B cell (primary cell): ENCODE measurements at regions not wholly inside any gene's neighbourhood (a gene's known extent, or its start where the extent isn't known, plus 50 kb on each side); places are given as distances from the start of the nearest gene placed in this dataset.

Source experiments
- ATAC-seq: fragments of 200-7000 bp; cut with Tn5 transposase; one replicate; pipeline ENCODE4 v1.10.0; 2021; ENCODE audit warnings: low read depth, mild to moderate bottlenecking, moderate number of reproducible peaks, moderate library complexity
- CTCF ChIA-PET: fragments of 350-600 bp; sonication (Branson Sonifier 250); formaldehyde crosslinking; loops from one replicate; lab custom pipeline; 2021; ENCODE audit warnings: antibody characterized with exemption, inconsistent platforms; lab: Charles Lee
- POLR2A ChIA-PET: fragments of 350-600 bp; sonication (Branson Sonifier 250); formaldehyde crosslinking; loops from one replicate; lab custom pipeline; 2021; ENCODE audit warnings: antibody characterized with exemption; lab: Charles Lee
- DNase-seq: peaks from one replicate; pipeline ENCODE4 v3.0.0; 2013
- H2AFZ ChIP-seq: 2 replicates; pipeline ENCODE4 v1.6.1; 2012; ENCODE audit warnings: mild to moderate bottlenecking, low read depth, low read length; ENCODE audit not compliant: insufficient read depth, poor library complexity, severe bottlenecking
- H3K27ac ChIP-seq, 2 donors: 1 replicate in 1 of 2; 2 replicates in 1 of 2; pipeline ENCODE4 v1.5.1; 2012 to 2013; ENCODE audit warnings: low read length in 2 of 2, mild to moderate bottlenecking in 2 of 2, moderate library complexity in 1 of 2
- H3K27me3 ChIP-seq, 4 experiments: fragments of 200-600 bp in 1 of 4; sonication (generic) in 1 of 4; replicated peaks in 1 of 4; 1 replicate in 2 of 4; 2 replicates in 2 of 4; pipeline versions ENCODE4 v1.6.1 to v1.7.0; 2013 to 2016; ENCODE audit warnings: low read length in 3 of 4, mild to moderate bottlenecking in 2 of 4, mixed read lengths in 1 of 4, moderate library complexity in 1 of 4; ENCODE audit not compliant: insufficient read depth in 4 of 4, control insufficient read depth in 3 of 4; ENCODE audit errors: control extremely low read depth in 1 of 4
- H3K36me3 ChIP-seq, 2 experiments: replicated peaks in 1 of 2; 1 replicate in 1 of 2; 2 replicates in 1 of 2; pipeline versions ENCODE4 v1.6.1 to v1.7.1; 2013; ENCODE audit warnings: low read length in 1 of 2; ENCODE audit not compliant: insufficient read depth in 2 of 2, control insufficient read depth in 1 of 2; ENCODE audit errors: control extremely low read depth in 1 of 2, extremely low read depth in 1 of 2
- H3K4me1 ChIP-seq, 2 donors: fragments of 200-600 bp in 1 of 2; sonication (generic) in 1 of 2; 1 replicate in 1 of 2; 2 replicates in 1 of 2; pipeline versions ENCODE4 v1.5.1 to v1.6.1; 2013 to 2017; ENCODE audit warnings: low read length in 2 of 2; ENCODE audit not compliant: control insufficient read depth in 2 of 2, insufficient read depth in 2 of 2
- H3K4me2 ChIP-seq: replicated peaks from 2 replicates; pipeline ENCODE3; 2012; ENCODE audit warnings: mild to moderate bottlenecking, low read depth, low read length; ENCODE audit not compliant: poor library complexity, severe bottlenecking
- H3K4me3 ChIP-seq, 5 experiments: fragments of 200-600 bp in 1 of 5; sonication (generic) in 1 of 5; 1 replicate in 3 of 5; 2 replicates in 2 of 5; pipeline versions ENCODE4 v1.5.1 to v1.7.0; 2011 to 2016; ENCODE audit warnings: low read length in 4 of 5, mild to moderate bottlenecking in 4 of 5, low read depth in 2 of 5, control low read depth in 1 of 5, moderate library complexity in 1 of 5; ENCODE audit not compliant: insufficient read depth in 1 of 5; ENCODE audit errors: control extremely low read depth in 1 of 5, extremely low read depth in 1 of 5
- H3K79me2 ChIP-seq: fragments of 200-600 bp; sonication (generic); one replicate; pipeline ENCODE4 v1.6.0; 2016; ENCODE audit warnings: low read length; ENCODE audit not compliant: control insufficient read depth, insufficient read depth
- H3K9ac ChIP-seq: fragments of 200-600 bp; sonication (generic); 2 replicates; pipeline ENCODE4 v1.6.1; 2017; ENCODE audit warnings: mild to moderate bottlenecking, low read length, moderate library complexity
- H3K9me3 ChIP-seq, 3 donors: one replicate each; pipeline versions ENCODE4 v1.6.1 to v1.7.1; 2013; ENCODE audit warnings: low read length in 2 of 3; ENCODE audit not compliant: control insufficient read depth in 2 of 3, insufficient read depth in 1 of 3; ENCODE audit errors: control extremely low read depth in 1 of 3
- H4K20me1 ChIP-seq: 2 replicates; pipeline ENCODE4 v1.6.0; 2012; ENCODE audit warnings: mild to moderate bottlenecking, low read length; ENCODE audit not compliant: insufficient read depth, control insufficient read depth, poor library complexity, severe bottlenecking
- H3K27ac Mint-ChIP-seq: one replicate; pipeline ENCODE4 v1.8.0; 2021; ENCODE audit warnings: mixed read lengths
- H3K27me3 Mint-ChIP-seq: one replicate; pipeline ENCODE4 v1.8.0; 2021; ENCODE audit warnings: mixed read lengths
- H3K4me1 Mint-ChIP-seq: one replicate; pipeline ENCODE4 v1.8.0; 2021; ENCODE audit warnings: mixed read lengths
- H3K4me3 Mint-ChIP-seq: one replicate; pipeline ENCODE4 v1.8.0; 2021; ENCODE audit warnings: mixed read lengths
- H3K9me3 Mint-ChIP-seq: one replicate; pipeline ENCODE4 v1.8.0; 2022; ENCODE audit warnings: mixed read lengths; ENCODE audit not compliant: insufficient read depth
- CTCF ChIP-seq: fragments of 200-600 bp; IDR thresholded peaks from one replicate; pipeline ENCODE4 v1.8.0; 2022; ENCODE audit warnings: antibody characterized with exemption, mild to moderate bottlenecking
- EZH2 ChIP-seq: IDR thresholded peaks from 2 replicates; pipeline ENCODE4 v1.6.1; 2012; ENCODE audit warnings: borderline replicate concordance, low read depth, mild to moderate bottlenecking, moderate library complexity, low read length; ENCODE audit not compliant: insufficient read depth, poor library complexity, severe bottlenecking
- WGBS: methylation state at CpG from one replicate; pipeline ENCODE4 v1.1.5; 2013; ENCODE audit warnings: missing lambda C conversion rate; ENCODE audit not compliant: insufficient coverage; 5-methylcytosine and 5-hydroxymethylcytosine counted together
- intact Hi-C: fragments of 100-400 bp; cut with micrococcal nuclease; formaldehyde crosslinking; loops from one replicate; pipeline ENCODE4 v1.10.0; 2022

DNA sequence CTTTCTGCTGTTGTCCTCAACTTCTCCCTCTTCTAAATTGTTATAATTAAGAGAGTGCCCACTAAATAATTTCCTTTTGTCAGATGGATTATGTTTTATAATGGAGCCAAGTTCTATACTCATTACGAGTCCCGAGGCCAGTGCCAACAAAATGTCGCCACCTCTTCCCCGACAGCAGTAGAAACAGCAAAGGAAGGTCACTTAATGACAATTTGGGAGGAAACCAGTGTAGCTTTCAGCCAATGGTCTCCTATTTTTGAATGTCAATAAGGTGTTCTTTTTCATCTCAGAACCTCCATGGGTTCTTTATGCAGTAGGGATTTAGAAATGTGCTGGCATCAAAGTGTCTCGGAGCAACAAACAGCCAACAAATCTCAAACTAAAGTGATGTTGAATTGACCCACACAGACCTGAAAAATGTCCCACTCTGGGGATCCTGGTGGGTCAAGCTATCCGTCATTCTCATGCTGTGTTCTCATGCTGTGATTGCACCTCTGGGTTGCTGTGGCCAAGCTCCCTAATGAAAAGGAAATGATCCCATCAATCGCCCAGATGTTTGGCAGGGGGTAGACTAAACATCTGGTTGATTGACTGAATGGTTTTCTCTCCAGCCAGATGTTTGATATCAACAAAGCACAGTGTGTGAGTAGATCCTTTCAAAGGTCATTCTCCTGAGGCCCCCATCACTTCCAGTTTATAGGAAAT, 291.9 kb downstream of the DMAC1 start:
- Histone ChIP-seq H3K27me3 (peaks cover 0 to 2% (median 0%) of the 10 kb centered on the region in 4 experiments), H4K20me1 (no peaks in the 10 kb centered on the region), H2AFZ (no peak overlapping the region), H3K4me3 (no peak overlapping the region), H3K27ac (no peak overlapping the region), H3K79me2 (no peaks in the 10 kb centered on the region), H3K4me2 (no peak overlapping the region), H3K4me1 (no peaks in the 10 kb centered on the region), H3K9me3 (no peaks in the 10 kb centered on the region), H3K9ac (no peak overlapping the region), H3K36me3 (no peaks in the 10 kb centered on the region)
- POLR2A ChIA-PET, result no interaction called here
- H3K4me3 Mint-ChIP-seq, result no peak overlapping the region
- CTCF ChIA-PET, result no interaction called here
- TF ChIP-seq EZH2 (no peak), CTCF (no peak)
- intact Hi-C loops, result no loop called here
- no peak for DNase-seq
- peaks cover 5% of the 10 kb centered on the region for H3K27me3 Mint-ChIP-seq
- no peak overlapping the region for H3K27ac Mint-ChIP-seq
- no peaks in the 10 kb centered on the region for H3K9me3 Mint-ChIP-seq
- no peaks in the 10 kb centered on the region for H3K4me1 Mint-ChIP-seq
- no peak for ATAC-seq
- 98% methylated on average over 6 of the region's 7 CpGs for WGBS

GRCh38 chr9:7507026-7507425, 292.6 kb downstream of the DMAC1 start:
- Mint-ChIP-seq H3K4me1 (no peaks in the 10 kb centered on the region), H3K27me3 (peaks cover 8% of the 10 kb centered on the region), H3K4me3 (no peak overlapping the region), H3K27ac (no peak overlapping the region), H3K9me3 (no peaks in the 10 kb centered on the region)
- TF ChIP-seq CTCF (no peak), EZH2 (no peak)
- no peaks in the 10 kb centered on the region for H3K4me1 ChIP-seq
- H3K9me3 ChIP-seq, result no peaks in the 10 kb centered on the region
- H3K27me3 ChIP-seq, result peaks cover 0 to 2% (median 0%) of the 10 kb centered on the region in 4 experiments
- H3K4me2 ChIP-seq, result no peak overlapping the region
- no peaks in the 10 kb centered on the region for H4K20me1 ChIP-seq
- H2AFZ ChIP-seq, result no peak overlapping the region
- no peaks in the 10 kb centered on the region for H3K36me3 ChIP-seq
- H3K79me2 ChIP-seq, result no peaks in the 10 kb centered on the region
- POLR2A ChIA-PET, result no interaction called here
- no peak overlapping the region for H3K27ac ChIP-seq
- WGBS, result no CpG with 5 or more reads among the region's 2 CpGs
- no peak overlapping the region for H3K4me3 ChIP-seq
- no peak overlapping the region for H3K9ac ChIP-seq
- ATAC-seq (no peak), DNase-seq (no peak)
- CTCF ChIA-PET, result no interaction called here
- intact Hi-C loops, result no loop called here
